Astrocyte (in vitro differentiated cells and primary cell): ENCODE measurements at regions not wholly inside any gene's neighbourhood (a gene's known extent, or its start where the extent isn't known, plus 50 kb on each side); places are given as distances from the start of the nearest gene placed in this dataset.

ENCODE experiments used
- DNase-seq: peaks from one replicate; pipeline ENCODE4 v3.0.0-alpha.2; 2010; ENCODE audit warnings: low read depth
- FAIRE-seq: peaks from 2 replicates; lab custom pipeline; 2011; peaks lifted over from hg19 to GRCh38; lab: Jason Lieb, UNC
- H2AFZ ChIP-seq: 2 replicates; pipeline ENCODE4 v1.6.0; 2012; ENCODE audit warnings: low read depth, low read length, inconsistent platforms
- H3K27ac ChIP-seq: 2 replicates; pipeline ENCODE4 v1.5.1; 2011; ENCODE audit warnings: low read depth, low read length, inconsistent platforms
- H3K27me3 ChIP-seq: 2 replicates; pipeline ENCODE4 v1.6.0; 2011; ENCODE audit warnings: low read length, inconsistent platforms; ENCODE audit not compliant: insufficient read depth
- H3K36me3 ChIP-seq: 2 replicates; pipeline ENCODE4 v1.5.1; 2011; ENCODE audit warnings: low read length, inconsistent platforms; ENCODE audit not compliant: insufficient read depth
- H3K4me1 ChIP-seq: 2 replicates; pipeline ENCODE4 v1.5.1; 2011; ENCODE audit warnings: low read length, inconsistent platforms; ENCODE audit not compliant: insufficient read depth
- H3K4me2 ChIP-seq: 2 replicates; pipeline ENCODE4 v1.6.0; 2012; ENCODE audit warnings: low read length, inconsistent platforms
- H3K4me3 ChIP-seq: 2 replicates; pipeline ENCODE4 v1.5.1; 2011; ENCODE audit warnings: low read depth, mild to moderate bottlenecking, low read length, inconsistent platforms; ENCODE audit not compliant: insufficient read depth
- H3K79me2 ChIP-seq: 2 replicates; pipeline ENCODE4 v1.6.0; 2012; ENCODE audit warnings: mild to moderate bottlenecking, low read length, inconsistent platforms; ENCODE audit not compliant: insufficient read depth
- H3K9ac ChIP-seq: 2 replicates; pipeline ENCODE4 v1.6.0; 2012; ENCODE audit warnings: mild to moderate bottlenecking, low read length, inconsistent platforms
- H3K9me3 ChIP-seq: 2 replicates; pipeline ENCODE4 v1.5.1; 2012; ENCODE audit warnings: low read depth, mild to moderate bottlenecking, low read length, inconsistent platforms; ENCODE audit not compliant: insufficient read depth
- H4K20me1 ChIP-seq: 2 replicates; pipeline ENCODE4 v1.6.0; 2012; ENCODE audit warnings: low read length, inconsistent platforms; ENCODE audit not compliant: insufficient read depth
- H3K27ac Mint-ChIP-seq: one replicate; pipeline ENCODE4 v1.8.0; 2021; ENCODE audit warnings: mild to moderate bottlenecking, mixed read lengths; ENCODE audit not compliant: unreplicated experiment
- H3K27me3 Mint-ChIP-seq: one replicate; pipeline ENCODE4 v1.8.0; 2021; ENCODE audit warnings: low read depth, mixed read lengths; ENCODE audit not compliant: unreplicated experiment
- H3K36me3 Mint-ChIP-seq: one replicate; pipeline ENCODE4 v1.8.0; 2021; ENCODE audit warnings: low read depth, mixed read lengths; ENCODE audit not compliant: unreplicated experiment
- H3K4me1 Mint-ChIP-seq: one replicate; pipeline ENCODE4 v1.8.0; 2021; ENCODE audit warnings: low read depth, mixed read lengths; ENCODE audit not compliant: unreplicated experiment
- H3K4me3 Mint-ChIP-seq: one replicate; pipeline ENCODE4 v1.8.0; 2021; ENCODE audit warnings: mild to moderate bottlenecking, moderate library complexity, mixed read lengths; ENCODE audit not compliant: unreplicated experiment
- H3K9me3 Mint-ChIP-seq: one replicate; pipeline ENCODE4 v1.8.0; 2021; ENCODE audit warnings: mild to moderate bottlenecking, mixed read lengths; ENCODE audit not compliant: unreplicated experiment
- EZH2 ChIP-seq: IDR thresholded peaks from 2 replicates; pipeline ENCODE4 v1.6.1; 2012; ENCODE audit warnings: mild to moderate bottlenecking, low read length, inconsistent platforms; ENCODE audit not compliant: insufficient read depth
- TF ChIP-seq, protein P1 (sequence below): IDR thresholded peaks from 2 replicates; pipeline ENCODE4 v1.5.1; 2011; ENCODE audit warnings: low read depth, mild to moderate bottlenecking, inconsistent platforms, low read length, moderate library complexity; ENCODE audit not compliant: insufficient read depth

DNA sequence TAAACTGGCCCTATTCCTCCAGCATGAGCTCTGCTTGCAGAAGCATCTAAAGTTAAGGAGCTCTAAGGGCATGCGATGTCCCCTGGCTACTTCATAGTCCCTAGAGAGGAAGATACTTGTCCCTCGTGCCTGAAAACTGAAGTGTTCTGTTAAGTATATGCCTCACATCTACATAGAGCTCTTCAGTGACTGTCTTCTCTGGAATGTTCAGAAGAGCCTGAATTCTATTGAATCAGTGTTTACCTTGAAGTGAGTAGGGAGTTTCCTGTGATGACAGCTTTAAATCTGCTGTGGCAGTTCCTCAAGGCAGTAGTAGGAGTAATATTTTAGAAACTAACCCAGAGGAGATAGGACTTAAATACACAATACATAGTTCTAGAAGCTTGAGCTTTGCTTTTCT, 111.2 kb downstream of the ZNF518B start:
- Histone ChIP-seq H3K9me3 (no peaks in the 10 kb centered on the region), H3K79me2 (no peaks in the 10 kb centered on the region), H4K20me1 (no peaks in the 10 kb centered on the region), H3K4me2 (no peak overlapping the region), H3K4me1 (no peaks in the 10 kb centered on the region), H3K9ac (no peak overlapping the region), H2AFZ (no peak overlapping the region), H3K4me3 (no peak overlapping the region), H3K27me3 (no peaks in the 10 kb centered on the region), H3K36me3 (no peaks in the 10 kb centered on the region), H3K27ac (no peak overlapping the region)
- FAIRE-seq (peak; percentile 45), DNase-seq (no peak)
- Mint-ChIP-seq H3K9me3 (peaks cover 6% of the 10 kb centered on the region), H3K4me1 (peaks cover 21% of the 10 kb centered on the region), H3K36me3 (no peaks in the 10 kb centered on the region), H3K27me3 (peaks cover 7% of the 10 kb centered on the region), H3K27ac (peak overlapping the region; percentile 36), H3K4me3 (no peak overlapping the region)
- TF ChIP-seq, protein P1, sequence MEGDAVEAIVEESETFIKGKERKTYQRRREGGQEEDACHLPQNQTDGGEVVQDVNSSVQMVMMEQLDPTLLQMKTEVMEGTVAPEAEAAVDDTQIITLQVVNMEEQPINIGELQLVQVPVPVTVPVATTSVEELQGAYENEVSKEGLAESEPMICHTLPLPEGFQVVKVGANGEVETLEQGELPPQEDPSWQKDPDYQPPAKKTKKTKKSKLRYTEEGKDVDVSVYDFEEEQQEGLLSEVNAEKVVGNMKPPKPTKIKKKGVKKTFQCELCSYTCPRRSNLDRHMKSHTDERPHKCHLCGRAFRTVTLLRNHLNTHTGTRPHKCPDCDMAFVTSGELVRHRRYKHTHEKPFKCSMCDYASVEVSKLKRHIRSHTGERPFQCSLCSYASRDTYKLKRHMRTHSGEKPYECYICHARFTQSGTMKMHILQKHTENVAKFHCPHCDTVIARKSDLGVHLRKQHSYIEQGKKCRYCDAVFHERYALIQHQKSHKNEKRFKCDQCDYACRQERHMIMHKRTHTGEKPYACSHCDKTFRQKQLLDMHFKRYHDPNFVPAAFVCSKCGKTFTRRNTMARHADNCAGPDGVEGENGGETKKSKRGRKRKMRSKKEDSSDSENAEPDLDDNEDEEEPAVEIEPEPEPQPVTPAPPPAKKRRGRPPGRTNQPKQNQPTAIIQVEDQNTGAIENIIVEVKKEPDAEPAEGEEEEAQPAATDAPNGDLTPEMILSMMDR = no peak
- TF ChIP-seq EZH2 = no peak

DNA sequence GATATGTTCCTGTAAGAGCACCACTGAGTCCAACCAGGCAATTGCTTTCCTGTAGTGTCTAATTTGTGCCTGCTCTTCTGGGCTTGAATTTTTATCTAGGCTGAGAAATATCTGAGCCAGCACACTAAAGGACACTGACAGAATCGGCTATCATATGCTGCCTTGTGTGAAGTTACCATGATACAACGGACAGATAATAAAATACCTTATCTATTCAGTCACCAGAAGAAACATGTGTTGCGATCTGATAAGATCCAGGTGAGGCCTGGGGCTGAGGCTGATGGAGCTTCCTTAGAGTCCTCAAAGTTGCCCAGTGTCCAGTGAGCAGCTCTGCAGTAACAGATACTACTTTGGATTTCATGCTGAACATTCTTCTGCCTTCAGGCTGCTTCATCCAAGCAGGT, 111.8 kb downstream of the ZNF518B start:
- no peaks in the 10 kb centered on the region for H3K36me3 Mint-ChIP-seq
- no peaks in the 10 kb centered on the region for H4K20me1 ChIP-seq
- H3K27ac ChIP-seq = no peak overlapping the region
- H3K27me3 Mint-ChIP-seq = peaks cover 7% of the 10 kb centered on the region
- H3K79me2 ChIP-seq = no peaks in the 10 kb centered on the region
- H3K9me3 ChIP-seq = no peaks in the 10 kb centered on the region
- H3K4me3 ChIP-seq = no peak overlapping the region
- no peak overlapping the region for H3K4me2 ChIP-seq
- no peak for TF ChIP-seq EZH2
- TF ChIP-seq, protein P1 = no peak
- no peaks in the 10 kb centered on the region for H3K36me3 ChIP-seq
- H2AFZ ChIP-seq = no peak overlapping the region
- H3K9me3 Mint-ChIP-seq = peaks cover 6% of the 10 kb centered on the region
- no peak overlapping the region for H3K4me3 Mint-ChIP-seq
- DNase-seq (no peak), FAIRE-seq (no peak)
- H3K27me3 ChIP-seq = no peaks in the 10 kb centered on the region
- no peak overlapping the region for H3K9ac ChIP-seq
- no peak overlapping the region for H3K27ac Mint-ChIP-seq
- no peaks in the 10 kb centered on the region for H3K4me1 ChIP-seq
- peaks cover 21% of the 10 kb centered on the region for H3K4me1 Mint-ChIP-seq

DNA sequence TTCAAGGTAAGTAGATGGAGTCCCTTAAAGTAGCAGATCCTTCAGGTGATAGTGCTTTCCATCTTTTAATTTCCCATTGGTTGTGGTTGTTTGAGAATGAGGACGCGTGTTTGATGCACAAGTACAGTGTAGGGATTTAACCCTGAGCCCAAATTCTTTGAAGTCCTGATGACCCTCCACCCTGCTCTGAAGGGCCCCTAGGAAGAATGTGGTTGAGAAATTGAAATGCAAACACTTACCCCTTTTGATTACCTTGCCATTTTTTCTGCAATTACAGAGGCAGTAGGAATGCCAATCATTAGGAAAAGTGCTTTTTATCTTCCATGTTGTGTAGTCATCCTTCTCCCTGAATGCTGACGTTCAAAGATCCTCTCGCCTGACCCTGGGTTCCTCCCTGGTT, 112.4 kb downstream of the ZNF518B start:
- Mint-ChIP-seq H3K36me3 (no peaks in the 10 kb centered on the region), H3K4me3 (no peak overlapping the region), H3K27ac (no peak overlapping the region), H3K4me1 (peaks cover 21% of the 10 kb centered on the region), H3K27me3 (peaks cover 7% of the 10 kb centered on the region), H3K9me3 (peaks cover 4% of the 10 kb centered on the region)
- Histone ChIP-seq H3K4me1 (no peaks in the 10 kb centered on the region), H3K79me2 (no peaks in the 10 kb centered on the region), H3K9me3 (no peaks in the 10 kb centered on the region), H3K9ac (no peak overlapping the region), H3K27ac (no peak overlapping the region), H3K36me3 (no peaks in the 10 kb centered on the region), H4K20me1 (no peaks in the 10 kb centered on the region), H3K4me3 (no peak overlapping the region), H3K27me3 (no peaks in the 10 kb centered on the region), H3K4me2 (no peak overlapping the region), H2AFZ (no peak overlapping the region)
- DNase-seq (no peak), FAIRE-seq (no peak)
- TF ChIP-seq EZH2 = no peak
- TF ChIP-seq, protein P1 = no peak
